ENCODE measurements at regions not wholly inside any gene's neighbourhood (a gene's known extent, or its start where the extent isn't known, plus 50 kb on each side); places are given as distances from the start of the nearest gene placed in this dataset.

- H4K8ac ChIP-seq (replicated peaks; ENCODE audit: insufficient read length, low read depth, low read length): no peak overlapping the region
- no peak overlapping the region for H3T11ph ChIP-seq (ENCODE audit: low read length)
- H2BK5ac ChIP-seq (ENCODE audit: insufficient read length, low read length): no peak overlapping the region
- no peaks in the 10 kb centered on the region for H3K27me3 ChIP-seq (ENCODE audit: insufficient read depth, low read length)
- Mint-ChIP-seq H3K27me3 (ENCODE audit: low read depth) (no peaks in the 10 kb centered on the region), H3K4me3 (no peak overlapping the region), H3K4me1 (peaks cover 24 to 36% of the 10 kb centered on the region in 2 experiments), H3K9me3 (no peaks in the 10 kb centered on the region; a peak in 1 of 5 replicates), H3K36me3 (ENCODE audit: insufficient read depth in 1 of 3, low read depth in 3 of 3) (no peaks in the 10 kb centered on the region), H3K27ac (no peak overlapping the region)
- H2BK20ac ChIP-seq (ENCODE audit: low read depth, low read length, poor library complexity, severe bottlenecking): no peak overlapping the region
- WGBS (ENCODE audit: extremely low coverage, insufficient read length, low lambda C conversion rate): no CpG with 5 or more reads among the region's 2 CpGs
- no peak overlapping the region for H3K23ac ChIP-seq (ENCODE audit: insufficient read length, low read depth, low read length)
- H3K4ac ChIP-seq (ENCODE audit: low read depth, low read length): no peak overlapping the region
- H2BK15ac ChIP-seq (ENCODE audit: low read depth, low read length): no peak overlapping the region
- H3K14ac ChIP-seq (ENCODE audit: insufficient read depth, low read length): no peak overlapping the region
- no peak overlapping the region for H2AFZ ChIP-seq (ENCODE audit: low read length)
- TF ChIP-seq CTCF (conservative IDR thresholded peaks at IDR 0.05): no peak
- H2BK120ac ChIP-seq (ENCODE audit: low read depth, low read length, poor library complexity, severe bottlenecking): no peak overlapping the region
- no peak overlapping the region for H3K9ac ChIP-seq (ENCODE audit: extremely low read depth, insufficient read length, low read length)
- no peaks in the 10 kb centered on the region for H3K23me2 ChIP-seq (ENCODE audit: insufficient read length, low read depth, low read length, poor library complexity, severe bottlenecking)
- no peak overlapping the region for H3K56ac ChIP-seq (ENCODE audit: insufficient read length, low read depth, low read length)
- H2AK5ac ChIP-seq (ENCODE audit: insufficient read length, low read length): no peak overlapping the region
- H4K91ac ChIP-seq (ENCODE audit: insufficient read length, low read depth, low read length): no peak overlapping the region
- no peaks in the 10 kb centered on the region for H4K20me1 ChIP-seq (ENCODE audit: control insufficient read depth, insufficient read depth, insufficient read length)
- H3K9me3 ChIP-seq (ENCODE audit: control insufficient read depth, low read depth, low read length): no peaks in the 10 kb centered on the region
- no peaks in the 10 kb centered on the region for H3K79me1 ChIP-seq (ENCODE audit: insufficient read depth, low read depth, low read length, poor library complexity, severe bottlenecking)
- H3K4me1 ChIP-seq (ENCODE audit: insufficient read depth, low read length): no peaks in the 10 kb centered on the region; the same call in 1 of the 2 replicates
- no peak overlapping the region for H3K18ac ChIP-seq (ENCODE audit: insufficient read length, low read depth, low read length)
- no peak overlapping the region for H3K27ac ChIP-seq (ENCODE audit: insufficient read length, low read depth, low read length)
- H3K4me2 ChIP-seq (ENCODE audit: insufficient read depth, insufficient read length, low read length): no peak overlapping the region
- H3K79me2 ChIP-seq (ENCODE audit: insufficient read depth, low read length): no peaks in the 10 kb centered on the region
- no peak for DNase-seq
- H4K5ac ChIP-seq (ENCODE audit: insufficient read length, low read depth, low read length): no peak overlapping the region
- no peak overlapping the region for H2BK12ac ChIP-seq (ENCODE audit: insufficient read length, low read depth, low read length)
Observed at GRCh38 chr4:62550121-62550520, 1350.0 kb downstream of the ADGRL3 start.

All from H9 (cell line).